ENCODE measurements at regions not wholly inside any gene's neighbourhood (a gene's known extent, or its start where the extent isn't known, plus 50 kb on each side); places are given as distances from the start of the nearest gene placed in this dataset.

DNA sequence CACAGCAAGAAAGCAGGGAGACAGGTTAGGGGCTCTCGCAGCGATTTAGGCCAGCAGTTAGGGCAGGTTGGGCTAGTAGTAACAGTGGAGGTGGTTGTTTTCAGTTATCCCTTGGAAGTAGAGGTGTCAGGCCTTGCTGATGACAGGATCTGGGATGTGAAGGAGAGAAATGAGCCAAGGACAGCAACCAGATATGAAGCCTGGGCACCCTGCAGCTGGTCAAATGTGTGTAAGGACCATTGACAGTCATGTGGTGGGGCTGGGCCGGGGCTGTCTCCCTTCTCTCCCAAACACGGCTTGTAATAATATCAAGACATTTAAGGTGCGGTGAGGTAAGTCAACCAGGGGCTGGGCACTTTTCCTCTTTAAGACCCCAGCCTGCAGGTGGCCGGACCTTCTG is 112.5 kb upstream of the IGFBP3 start:
- TF ChIP-seq NR2C2 (CRISPR knock-in tag; IDR thresholded peaks at IDR 0.05): no peak
- TF ChIP-seq, protein P1, sequence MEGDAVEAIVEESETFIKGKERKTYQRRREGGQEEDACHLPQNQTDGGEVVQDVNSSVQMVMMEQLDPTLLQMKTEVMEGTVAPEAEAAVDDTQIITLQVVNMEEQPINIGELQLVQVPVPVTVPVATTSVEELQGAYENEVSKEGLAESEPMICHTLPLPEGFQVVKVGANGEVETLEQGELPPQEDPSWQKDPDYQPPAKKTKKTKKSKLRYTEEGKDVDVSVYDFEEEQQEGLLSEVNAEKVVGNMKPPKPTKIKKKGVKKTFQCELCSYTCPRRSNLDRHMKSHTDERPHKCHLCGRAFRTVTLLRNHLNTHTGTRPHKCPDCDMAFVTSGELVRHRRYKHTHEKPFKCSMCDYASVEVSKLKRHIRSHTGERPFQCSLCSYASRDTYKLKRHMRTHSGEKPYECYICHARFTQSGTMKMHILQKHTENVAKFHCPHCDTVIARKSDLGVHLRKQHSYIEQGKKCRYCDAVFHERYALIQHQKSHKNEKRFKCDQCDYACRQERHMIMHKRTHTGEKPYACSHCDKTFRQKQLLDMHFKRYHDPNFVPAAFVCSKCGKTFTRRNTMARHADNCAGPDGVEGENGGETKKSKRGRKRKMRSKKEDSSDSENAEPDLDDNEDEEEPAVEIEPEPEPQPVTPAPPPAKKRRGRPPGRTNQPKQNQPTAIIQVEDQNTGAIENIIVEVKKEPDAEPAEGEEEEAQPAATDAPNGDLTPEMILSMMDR (IDR thresholded peaks at IDR 0.05): no peak
